Right lung (tissue), 2 donors: ENCODE measurements at regions not wholly inside any gene's neighbourhood (a gene's known extent, or its start where the extent isn't known, plus 50 kb on each side); places are given as distances from the start of the nearest gene placed in this dataset.
"Not testable (repeated sequence)": the region's sequence is repeated elsewhere in the genome, so short reads cannot be mapped to it uniquely, and the experiment has no call there.

ENCODE experiments used
- DNase-seq, 2 donors: peaks; one replicate each; pipeline ENCODE4 v3.0.0-alpha.2; 2013

GRCh38 chr20:4435671-4436455, 186.8 kb upstream of the ADRA1D start:
- DNase-seq = no peak

GRCh38 chr20:4435225-4435624, 186.1 kb upstream of the ADRA1D start:
- DNase-seq = no peak

DNA sequence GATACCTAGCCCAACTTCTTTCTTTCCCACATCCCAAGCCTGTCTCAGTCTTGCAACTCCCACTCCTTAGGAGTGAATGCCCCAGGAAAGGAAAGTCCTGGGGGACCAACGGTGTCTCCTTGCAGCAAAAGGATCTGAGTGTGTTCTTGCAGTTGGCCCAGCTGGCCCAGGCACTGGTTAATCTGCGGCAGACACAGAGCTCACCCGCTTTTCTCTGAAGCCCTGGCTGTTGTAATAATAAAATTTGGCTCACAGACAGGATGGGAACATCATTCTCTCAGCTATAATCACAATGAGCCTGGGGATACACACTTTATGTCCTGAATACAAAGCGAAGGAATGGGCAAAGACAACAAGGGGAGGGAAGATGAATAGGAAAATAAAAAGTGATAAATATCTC, 185.6 kb upstream of the ADRA1D start:
- DNase-seq = no peak

DNA sequence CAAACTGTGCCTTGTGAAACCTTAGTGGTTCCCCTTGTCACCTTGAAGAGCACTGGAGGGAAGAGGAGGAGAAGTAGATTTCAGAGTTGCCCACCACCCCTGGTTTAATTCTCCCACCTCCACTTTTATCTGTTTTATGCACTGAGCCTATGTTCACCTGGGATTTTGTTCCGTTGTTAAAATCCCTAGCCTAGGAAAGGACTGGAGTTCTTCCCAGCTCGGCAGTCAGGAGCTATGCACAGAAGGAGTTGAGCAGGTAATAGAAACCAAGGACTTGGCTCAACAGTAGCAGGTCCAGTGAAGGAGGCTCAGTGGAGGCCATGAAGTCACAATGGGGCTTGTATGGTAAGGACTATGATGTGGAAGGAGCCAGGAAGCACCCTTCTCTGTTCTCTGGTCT, 182.4 kb upstream of the ADRA1D start:
- no peak for DNase-seq

DNA sequence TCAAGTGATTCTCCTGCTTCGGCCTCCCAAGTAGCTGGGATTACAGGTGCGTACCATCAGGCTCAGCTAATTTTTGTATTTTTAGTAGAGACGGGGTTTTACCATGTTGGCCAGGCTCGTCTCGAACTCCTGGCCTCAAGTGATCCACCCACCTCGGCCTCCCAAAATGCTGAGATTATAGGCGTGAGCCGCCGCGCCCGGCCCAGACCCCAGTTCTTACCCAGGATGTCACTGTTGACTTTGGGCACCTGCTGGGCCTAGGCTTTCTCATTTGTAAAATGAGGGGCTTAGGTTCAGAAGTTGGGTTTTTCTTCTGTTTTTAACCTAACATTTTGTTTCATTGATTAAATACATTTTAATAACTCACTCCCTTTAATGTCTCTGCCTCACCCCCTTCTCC, 181.7 kb upstream of the ADRA1D start:
- DNase-seq = not testable (repeated sequence)

- DNase-seq = no peak
These were observed 179.0 kb upstream of the ADRA1D start for GRCh38 chr20:4427940-4428586.

GRCh38 chr20:4418141-4418540, 169.1 kb upstream of the ADRA1D start:
- DNase-seq = no peak

DNA sequence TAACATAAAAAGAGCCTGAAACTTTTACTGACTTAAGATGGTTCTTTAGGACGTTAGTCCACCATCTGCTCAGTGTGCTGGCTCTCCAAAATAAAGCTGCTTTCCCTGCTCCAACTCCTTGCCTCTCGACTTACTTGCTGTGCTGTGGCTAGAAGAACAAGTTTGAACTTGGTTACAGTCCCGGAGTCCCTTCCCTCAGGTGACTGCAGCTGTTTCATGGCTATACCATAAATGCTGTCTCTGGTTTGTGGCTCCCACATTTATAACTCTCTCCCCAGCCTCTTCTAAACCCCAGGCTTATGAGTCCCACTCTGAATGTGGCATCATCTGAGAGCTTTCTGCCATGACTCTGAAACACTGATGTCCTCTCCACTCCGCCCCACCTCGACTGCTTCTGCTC, 166.2 kb upstream of the ADRA1D start:
- DNase-seq = no peak

DNA sequence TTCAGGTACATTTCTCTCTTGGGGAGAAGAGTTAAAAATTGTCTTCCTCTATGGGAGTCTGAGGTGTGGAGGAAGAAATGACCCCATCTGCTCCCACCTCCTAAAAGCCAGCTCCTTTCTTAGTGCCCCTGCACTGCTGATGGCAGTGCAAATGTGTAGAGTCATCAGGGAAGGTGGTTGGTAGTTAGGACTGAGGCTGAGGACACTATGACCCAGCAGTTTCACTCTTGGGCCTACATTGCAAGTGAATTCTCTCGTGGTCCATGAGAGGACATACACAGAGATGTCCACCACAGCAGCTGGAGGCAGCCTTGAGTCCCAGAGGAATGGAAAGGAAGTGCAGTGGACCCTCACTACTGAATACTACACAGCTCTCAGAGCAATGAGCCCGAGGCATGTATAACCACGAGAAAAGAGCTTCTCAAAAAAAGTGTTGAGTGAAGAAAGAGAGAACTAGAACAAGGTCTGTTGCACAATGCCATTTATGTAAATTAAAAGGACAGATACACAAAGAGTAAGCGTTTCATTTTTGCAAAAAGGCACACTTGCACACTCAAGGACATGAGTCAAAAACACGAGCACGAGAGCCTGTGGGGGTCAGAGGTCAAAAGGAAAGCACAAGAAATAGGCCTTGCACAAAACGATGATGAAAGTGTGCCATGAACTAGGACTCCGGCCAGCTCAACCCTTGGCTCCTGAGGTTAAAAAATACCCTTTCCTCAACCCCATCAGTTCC, 164.4 kb upstream of the ADRA1D start:
- DNase-seq = no peak

GRCh38 chr20:4412216-4412615, 163.1 kb upstream of the ADRA1D start:
- no peak for DNase-seq

DNA sequence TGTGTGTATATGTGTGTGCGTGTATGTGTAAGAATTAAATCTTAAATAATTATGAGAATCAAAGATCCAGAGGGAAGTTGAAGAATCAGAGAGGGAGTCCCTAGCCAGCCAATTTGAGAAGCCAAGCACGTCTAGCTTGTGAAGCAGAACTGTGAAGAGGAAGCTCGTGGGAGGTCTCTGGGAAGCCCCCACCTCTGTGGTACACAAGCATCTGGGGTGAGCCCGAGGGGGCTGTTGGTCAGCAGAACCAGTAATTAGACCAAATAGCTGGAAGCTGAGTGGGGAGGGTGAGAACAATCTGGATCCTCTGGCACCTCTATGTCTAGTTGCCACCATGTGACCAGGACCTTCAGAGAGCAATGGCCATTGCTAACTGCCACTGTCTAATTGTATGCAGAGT, 162.7 kb upstream of the ADRA1D start:
- no peak for DNase-seq

- DNase-seq = no peak
These were observed 157.5 kb upstream of the ADRA1D start for GRCh38 chr20:4406627-4407026.

- no peak for DNase-seq
These were observed 152.5 kb upstream of the ADRA1D start for GRCh38 chr20:4401601-4402000.

- no peak for DNase-seq
These were observed 135.9 kb upstream of the ADRA1D start for GRCh38 chr20:4384961-4385360.

DNA sequence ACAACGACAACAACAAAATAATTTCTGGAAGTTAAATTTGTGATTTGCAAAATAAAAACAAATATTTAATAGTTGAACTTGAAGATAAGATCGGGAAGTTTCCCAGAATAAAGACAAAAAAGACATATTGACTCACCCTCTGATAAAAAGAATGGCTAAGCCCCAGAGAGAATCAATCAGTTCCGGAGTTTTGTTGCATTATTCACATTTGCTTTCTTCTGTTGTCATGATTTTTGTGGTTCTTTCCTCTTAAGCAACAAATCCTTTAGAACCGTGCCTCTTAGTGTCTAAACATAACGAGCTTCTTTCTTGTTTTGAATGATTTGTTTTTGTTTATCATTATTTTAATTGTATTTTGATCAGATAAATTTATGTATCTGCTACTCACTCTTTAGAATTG, 134.9 kb upstream of the ADRA1D start:
- no peak for DNase-seq

DNA sequence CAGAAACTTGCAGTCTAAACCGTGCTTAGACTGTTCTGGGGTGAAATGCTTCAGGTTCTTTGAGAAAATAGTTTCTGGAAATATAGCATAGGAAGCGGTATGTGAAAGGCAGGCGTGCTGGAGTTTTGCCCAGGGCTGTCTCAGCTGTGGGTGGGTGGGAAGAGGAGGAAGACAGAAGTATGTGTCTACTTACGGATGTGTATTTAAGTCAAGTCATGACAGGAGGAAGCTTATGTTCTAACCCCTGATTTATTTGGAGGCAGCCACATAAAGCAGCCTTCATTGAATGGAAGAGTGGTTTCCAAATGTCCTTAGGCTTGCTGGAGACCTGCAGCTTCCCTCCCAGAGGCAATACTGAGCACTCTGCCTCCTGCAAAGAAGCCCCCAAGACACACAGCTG, 126.8 kb upstream of the ADRA1D start:
- DNase-seq = peak; percentile 68 to 70

GRCh38 chr20:4373454-4373853, 124.4 kb upstream of the ADRA1D start:
- DNase-seq = no peak

DNA sequence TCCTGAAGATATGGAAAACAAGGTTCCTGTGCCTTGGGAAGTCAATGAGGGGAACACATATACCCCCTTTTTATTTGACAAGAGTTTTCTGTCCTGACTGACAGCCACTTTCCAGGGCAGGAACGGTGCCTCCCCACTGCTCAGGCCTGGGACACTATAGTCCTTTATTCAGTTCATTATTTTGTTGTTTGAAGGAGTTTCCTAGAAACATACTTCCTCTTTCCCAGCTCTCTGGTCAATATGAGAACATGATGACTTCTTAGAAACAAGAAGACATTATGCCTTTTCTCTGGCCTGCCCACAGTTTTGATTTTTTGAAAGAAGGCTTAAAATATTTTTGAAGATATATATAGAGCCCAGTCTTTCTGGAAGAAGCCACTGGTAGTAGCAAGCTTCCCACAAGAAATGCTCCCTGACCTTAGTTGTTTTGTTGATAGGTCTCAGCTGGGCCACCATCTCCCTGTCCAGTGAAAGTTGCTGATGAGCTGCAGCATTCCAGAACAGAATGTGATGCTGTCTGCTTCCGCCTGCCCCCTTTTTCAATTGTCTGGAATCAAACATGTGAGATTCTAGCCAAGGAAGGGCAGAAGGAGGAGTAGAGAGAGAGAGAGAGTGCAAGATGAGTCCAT, 122.7 kb upstream of the ADRA1D start:
- peak; percentile 47 to 48 for DNase-seq

DNA sequence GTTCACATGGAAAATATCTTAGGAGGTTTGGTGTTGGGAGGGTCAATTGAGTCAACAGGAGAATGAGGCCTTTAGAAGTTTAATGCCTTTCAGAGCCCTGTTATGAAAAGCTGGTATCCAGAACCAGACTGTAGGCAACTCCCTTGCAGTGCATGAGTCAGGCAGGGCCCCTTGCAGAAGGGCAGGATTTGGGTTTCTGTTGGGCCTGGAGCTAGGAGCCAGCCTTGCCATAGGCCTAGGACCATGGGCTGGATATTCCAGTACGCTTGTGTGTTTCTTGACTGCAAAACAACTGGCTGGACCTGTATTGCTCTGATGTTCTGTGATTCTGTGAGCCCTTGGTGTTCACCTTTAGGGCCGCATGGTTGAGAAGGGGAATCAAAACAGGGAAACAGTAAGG, 121.8 kb upstream of the ADRA1D start:
- no peak for DNase-seq

GRCh38 chr20:4369798-4370124, 120.7 kb upstream of the ADRA1D start:
- DNase-seq = no peak

DNA sequence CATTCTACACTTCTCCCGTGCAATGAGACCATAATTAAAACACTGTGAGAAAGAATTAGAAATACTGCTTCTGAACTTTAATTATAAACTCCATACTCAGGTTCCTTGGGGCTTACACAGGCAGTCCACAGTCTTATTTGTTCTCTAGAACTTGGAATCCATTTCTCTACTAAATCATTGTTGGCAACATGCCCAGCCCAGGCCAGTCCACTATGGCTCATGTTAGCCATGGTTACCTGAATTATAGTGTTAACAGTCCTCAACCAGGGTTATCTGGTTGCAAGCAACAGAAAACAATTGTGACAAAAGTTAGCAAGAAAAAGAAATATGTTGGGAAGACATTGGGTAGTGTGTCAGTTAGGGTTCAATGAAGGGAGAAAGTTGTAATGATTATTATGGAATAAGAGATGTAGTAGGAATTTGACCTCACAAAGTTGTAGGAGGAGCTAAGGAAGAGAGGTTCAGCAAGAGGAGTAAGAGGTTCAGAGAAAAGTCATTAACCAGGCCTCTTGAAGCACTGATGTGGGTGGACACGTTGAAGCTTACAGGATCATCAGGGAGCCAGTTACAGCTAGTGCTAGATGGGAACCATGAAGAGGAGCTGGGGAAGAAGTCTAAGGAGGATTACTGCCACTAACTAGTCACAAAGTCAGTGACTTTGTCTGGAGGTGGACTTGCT, 120.2 kb upstream of the ADRA1D start:
- DNase-seq = no peak

GRCh38 chr20:4366076-4366475, 117.0 kb upstream of the ADRA1D start:
- DNase-seq = no peak
